ENCODE measurements at regions not wholly inside any gene's neighbourhood (a gene's known extent, or its start where the extent isn't known, plus 50 kb on each side); places are given as distances from the start of the nearest gene placed in this dataset.

GRCh38 chr3:174397848-174398247 lies 461.3 kb upstream of the NAALADL2 start:
- TF ChIP-seq JUND (IDR thresholded peaks at IDR 0.05): no peak
- TF ChIP-seq YY1 (IDR thresholded peaks at IDR 0.05; ENCODE audit: low read depth): no peak
